HG02852 (cell line): ENCODE measurements at regions not wholly inside any gene's neighbourhood (a gene's known extent, or its start where the extent isn't known, plus 50 kb on each side); places are given as distances from the start of the nearest gene placed in this dataset.

Experiments used
- ATAC-seq: cut with Tn5 transposase; IDR thresholded peaks from one replicate; pipeline ENCODE4 v1.9.1; 2021; ENCODE audit warnings: mild to moderate bottlenecking, moderate library complexity; ENCODE audit not compliant: unreplicated experiment

DNA sequence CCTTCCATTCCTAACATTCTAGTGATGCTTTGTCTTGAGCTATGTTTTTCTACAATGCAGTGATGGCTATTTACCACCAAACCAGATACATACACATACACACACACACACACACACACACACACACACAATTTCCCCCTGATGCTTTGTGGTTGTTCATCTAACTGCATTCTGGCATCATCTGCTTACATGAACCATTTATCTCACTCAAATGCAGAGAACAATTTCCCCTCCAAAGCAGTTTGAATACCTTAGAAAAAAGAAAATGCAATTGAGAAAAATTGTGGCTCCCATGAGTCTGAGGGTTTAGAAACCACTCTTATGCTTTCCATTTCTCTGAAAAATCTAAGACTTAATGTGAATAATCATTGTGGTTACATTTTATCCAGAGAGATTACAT, 1024.8 kb downstream of the TLE4 start:
- ATAC-seq, result no peak

- no peak for ATAC-seq
These were observed 1023.4 kb downstream of the TLE4 start for GRCh38 chr9:80595192-80595591.

GRCh38 chr9:80592413-80592812, 1020.6 kb downstream of the TLE4 start:
- no peak for ATAC-seq

DNA sequence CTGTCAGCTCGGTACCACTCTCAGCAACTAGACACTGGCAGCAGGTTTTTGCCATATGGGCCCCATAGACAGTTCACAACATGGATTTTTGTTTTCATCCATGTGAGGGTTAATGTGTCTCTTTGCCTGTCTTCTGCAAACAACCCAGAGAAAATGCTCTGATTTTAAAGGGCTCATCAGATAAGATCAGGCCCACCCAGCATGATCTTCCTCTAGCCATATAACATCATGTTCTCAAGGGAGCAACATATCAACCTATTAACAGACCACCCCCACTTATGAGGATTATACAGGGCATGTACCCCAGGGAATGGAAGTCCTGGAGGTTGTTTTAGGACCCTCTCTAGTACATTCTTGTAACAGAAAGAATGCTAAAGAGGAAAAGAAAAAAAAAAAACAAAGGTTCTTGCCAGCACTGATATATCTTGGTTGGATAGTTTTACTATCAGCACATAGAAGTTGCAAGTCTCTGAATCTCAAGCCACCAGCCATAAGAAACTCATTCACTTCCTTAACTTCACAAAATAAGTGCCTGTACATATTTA, 1015.1 kb downstream of the TLE4 start:
- no peak for ATAC-seq

- no peak for ATAC-seq
These were observed 1000.2 kb downstream of the TLE4 start for GRCh38 chr9:80571953-80572352.

GRCh38 chr9:80569236-80569635, 997.5 kb downstream of the TLE4 start:
- ATAC-seq, result no peak

- ATAC-seq, result no peak
These were observed 989.8 kb downstream of the TLE4 start for GRCh38 chr9:80561526-80561925.

DNA sequence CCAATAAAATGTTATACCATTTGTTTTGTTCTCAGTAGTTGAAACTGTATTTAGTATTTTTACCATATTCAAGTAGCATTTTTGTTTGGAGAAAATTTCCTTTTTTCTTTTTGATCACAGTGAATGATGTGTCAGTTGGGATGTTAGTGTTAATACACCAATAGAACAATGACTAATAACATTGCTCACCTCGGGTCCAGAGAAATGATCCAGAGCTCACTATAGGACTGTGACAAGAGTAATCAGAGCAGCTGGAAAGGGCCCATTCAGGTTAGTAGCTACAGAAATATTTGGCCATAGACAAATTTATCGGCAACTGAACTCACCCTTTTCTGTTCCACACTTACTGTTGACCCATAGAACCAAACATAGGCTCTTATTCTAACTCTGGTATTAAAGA, 989.2 kb downstream of the TLE4 start:
- ATAC-seq, result no peak

DNA sequence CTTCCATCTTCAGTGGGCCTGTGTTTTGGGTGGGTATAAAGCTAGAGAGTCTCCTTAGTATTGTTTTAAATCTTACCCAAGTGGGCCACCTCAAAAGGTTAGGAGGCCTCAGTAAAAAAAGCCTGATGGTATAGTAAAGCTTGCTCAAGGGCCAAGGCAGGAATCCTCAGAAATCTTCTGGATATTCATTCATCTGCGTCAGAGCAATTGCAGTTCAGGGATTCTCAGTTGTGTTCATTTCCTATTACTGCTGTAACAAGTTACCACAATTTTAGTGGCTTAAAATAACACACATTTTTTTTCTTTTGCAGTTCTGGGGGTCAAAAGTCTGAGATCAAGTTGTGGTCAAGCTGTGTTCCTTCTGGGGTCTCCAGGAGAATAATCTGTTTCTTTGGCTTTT, 985.5 kb downstream of the TLE4 start:
- ATAC-seq, result no peak

- no peak for ATAC-seq
These were observed 984.9 kb downstream of the TLE4 start for GRCh38 chr9:80556631-80557030.

DNA sequence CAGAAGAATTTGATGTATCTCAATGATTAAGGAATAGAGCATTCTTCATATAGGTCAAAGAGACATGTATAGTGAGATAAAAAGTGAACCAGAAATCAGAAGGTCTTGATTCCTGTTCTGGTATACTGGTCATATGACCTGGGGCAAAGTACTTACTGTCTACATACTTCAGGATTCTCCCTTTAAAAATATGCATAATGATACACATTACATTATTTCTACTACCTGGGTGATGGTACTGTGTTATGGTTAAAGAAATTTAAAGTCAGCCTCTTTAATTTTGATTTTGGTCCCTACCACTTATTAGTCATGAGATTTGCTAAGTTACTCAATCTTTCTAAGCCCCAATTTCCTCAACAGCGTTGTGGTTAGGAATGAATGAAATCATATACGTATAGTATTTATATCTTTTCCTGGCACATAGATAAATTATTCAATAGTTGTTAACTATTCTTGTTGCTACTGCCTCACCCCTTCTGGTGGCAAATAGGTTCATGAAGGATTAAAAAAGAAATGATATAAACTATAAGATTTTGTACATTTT, 984.1 kb downstream of the TLE4 start:
- no peak for ATAC-seq

GRCh38 chr9:80554856-80555255, 983.1 kb downstream of the TLE4 start:
- no peak for ATAC-seq

DNA sequence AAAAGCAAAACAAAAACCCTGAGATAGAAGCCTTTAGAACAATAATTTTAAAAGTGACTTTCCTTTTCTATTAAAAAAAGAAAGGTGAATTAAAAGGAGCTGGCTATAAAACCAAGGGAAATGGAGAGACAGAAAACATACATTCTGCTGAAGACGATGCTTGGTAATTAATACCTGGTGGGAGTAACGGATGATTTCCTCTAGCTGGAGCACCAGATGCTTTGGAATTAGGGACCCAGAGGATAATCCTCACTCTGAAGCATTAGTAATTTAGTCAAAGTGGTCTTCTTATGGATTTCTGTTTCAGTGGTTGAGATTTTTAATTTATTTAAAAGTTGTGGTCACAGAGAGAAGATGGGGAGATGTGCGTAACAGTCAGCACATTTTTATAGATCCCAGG, 982.5 kb downstream of the TLE4 start:
- no peak for ATAC-seq

DNA sequence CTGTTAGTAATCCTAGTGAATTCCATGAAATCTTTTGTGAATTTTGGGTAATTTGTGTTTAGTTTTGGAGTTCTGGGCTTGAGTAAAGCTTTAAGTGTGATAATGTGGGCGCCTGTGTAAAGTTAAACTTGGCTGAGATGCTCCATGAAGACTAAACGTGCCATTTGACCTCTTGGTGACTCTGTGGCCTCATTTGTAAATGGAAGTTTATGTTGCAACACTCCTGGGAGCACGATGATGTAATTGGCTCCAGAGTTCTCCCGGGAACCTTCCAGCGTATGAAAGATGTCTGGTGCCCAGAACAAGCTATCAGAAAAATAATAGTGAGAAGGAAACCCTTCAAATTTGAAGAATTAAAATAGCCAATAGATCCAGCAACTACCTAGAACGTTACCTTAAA, 981.2 kb downstream of the TLE4 start:
- ATAC-seq, result no peak

- ATAC-seq, result no peak
These were observed 978.4 kb downstream of the TLE4 start for GRCh38 chr9:80550181-80550580.

- no peak for ATAC-seq
These were observed 975.8 kb downstream of the TLE4 start for GRCh38 chr9:80547613-80548012.

DNA sequence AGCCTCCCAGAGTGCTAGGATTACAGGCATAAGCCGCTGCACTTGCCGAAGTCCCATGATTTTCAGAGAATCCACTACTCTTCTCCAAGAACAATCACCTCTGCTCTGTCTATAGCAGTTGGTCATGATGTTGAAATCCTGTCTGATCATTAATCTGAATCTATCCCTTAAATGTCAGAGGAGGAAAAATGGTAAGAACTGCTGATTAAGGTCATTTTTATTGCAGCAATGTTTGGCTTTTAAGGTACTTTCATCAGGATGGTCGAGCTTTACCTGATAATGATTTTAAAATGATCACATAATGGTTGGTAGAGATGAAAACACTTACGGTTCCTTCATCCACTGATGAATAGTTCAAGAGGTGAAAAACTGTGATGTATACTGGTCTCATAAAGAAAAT, 968.6 kb downstream of the TLE4 start:
- no peak for ATAC-seq

DNA sequence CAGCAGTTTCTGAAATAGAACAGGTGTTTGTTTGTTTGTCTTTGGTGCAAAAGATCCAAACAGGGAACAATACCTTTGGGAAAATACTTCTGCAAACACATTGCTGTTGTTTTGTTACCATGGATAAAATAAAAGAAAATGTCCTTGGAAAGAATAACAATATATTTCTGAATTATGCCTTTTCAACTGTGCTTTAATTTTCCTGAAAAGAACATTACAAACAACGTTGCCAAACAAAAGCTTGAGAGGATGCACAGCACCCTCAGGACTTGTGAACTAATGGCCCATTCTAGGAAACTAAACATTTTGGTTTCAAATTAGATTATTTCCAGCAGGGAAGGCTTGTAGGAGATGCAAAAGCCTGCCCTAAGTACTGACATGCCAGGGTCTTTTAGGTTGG, 967.2 kb downstream of the TLE4 start:
- no peak for ATAC-seq

- ATAC-seq, result no peak
These were observed 950.7 kb downstream of the TLE4 start for GRCh38 chr9:80522465-80522864.

- no peak for ATAC-seq
These were observed 949.4 kb downstream of the TLE4 start for GRCh38 chr9:80521151-80521550.

GRCh38 chr9:80520231-80520630, 948.5 kb downstream of the TLE4 start:
- no peak for ATAC-seq

- no peak for ATAC-seq
These were observed 946.7 kb downstream of the TLE4 start for GRCh38 chr9:80518441-80518840.

GRCh38 chr9:80516679-80517078, 944.9 kb downstream of the TLE4 start:
- ATAC-seq, result no peak
